Fibroblast of mammary gland (primary cell): ENCODE measurements at regions not wholly inside any gene's neighbourhood (a gene's known extent, or its start where the extent isn't known, plus 50 kb on each side); places are given as distances from the start of the nearest gene placed in this dataset.

ENCODE experiments used
- DNase-seq: peaks from one replicate; pipeline ENCODE4 v3.0.0-alpha.2; 2010; ENCODE audit warnings: low read depth
- H3K4me3 ChIP-seq: 2 replicates; pipeline ENCODE4 v1.5.1; 2011; ENCODE audit warnings: low read depth, mild to moderate bottlenecking, low read length, moderate library complexity; ENCODE audit not compliant: control insufficient read depth
- TF ChIP-seq, protein P1 (sequence below): conservative IDR thresholded peaks from 2 replicates; pipeline ENCODE4 v1.5.1; 2011; ENCODE audit warnings: low read depth, low read length, inconsistent platforms; ENCODE audit not compliant: control insufficient read depth, insufficient read depth

DNA sequence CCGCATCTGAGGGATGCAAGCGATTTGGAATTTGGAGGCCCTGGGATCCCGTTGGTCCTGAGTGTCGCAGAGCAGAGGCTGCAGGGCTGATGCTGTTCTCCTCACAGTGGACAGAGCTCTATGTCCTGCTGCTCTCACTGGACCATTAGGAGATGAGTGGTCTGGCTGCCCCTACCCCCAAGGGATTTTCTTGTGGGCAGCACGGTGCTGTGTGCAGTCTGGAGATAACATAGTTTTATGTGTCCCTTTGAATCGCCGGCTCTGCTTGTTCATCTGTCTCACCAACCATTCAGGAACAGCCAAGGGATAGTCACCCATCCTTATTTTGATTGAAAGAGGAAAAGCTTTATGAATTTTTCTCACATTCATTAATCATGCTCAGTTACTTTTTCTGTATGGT lies 49.9 kb downstream of the CHRM3 start:
- H3K4me3 ChIP-seq: no peak overlapping the region
- TF ChIP-seq, protein P1, sequence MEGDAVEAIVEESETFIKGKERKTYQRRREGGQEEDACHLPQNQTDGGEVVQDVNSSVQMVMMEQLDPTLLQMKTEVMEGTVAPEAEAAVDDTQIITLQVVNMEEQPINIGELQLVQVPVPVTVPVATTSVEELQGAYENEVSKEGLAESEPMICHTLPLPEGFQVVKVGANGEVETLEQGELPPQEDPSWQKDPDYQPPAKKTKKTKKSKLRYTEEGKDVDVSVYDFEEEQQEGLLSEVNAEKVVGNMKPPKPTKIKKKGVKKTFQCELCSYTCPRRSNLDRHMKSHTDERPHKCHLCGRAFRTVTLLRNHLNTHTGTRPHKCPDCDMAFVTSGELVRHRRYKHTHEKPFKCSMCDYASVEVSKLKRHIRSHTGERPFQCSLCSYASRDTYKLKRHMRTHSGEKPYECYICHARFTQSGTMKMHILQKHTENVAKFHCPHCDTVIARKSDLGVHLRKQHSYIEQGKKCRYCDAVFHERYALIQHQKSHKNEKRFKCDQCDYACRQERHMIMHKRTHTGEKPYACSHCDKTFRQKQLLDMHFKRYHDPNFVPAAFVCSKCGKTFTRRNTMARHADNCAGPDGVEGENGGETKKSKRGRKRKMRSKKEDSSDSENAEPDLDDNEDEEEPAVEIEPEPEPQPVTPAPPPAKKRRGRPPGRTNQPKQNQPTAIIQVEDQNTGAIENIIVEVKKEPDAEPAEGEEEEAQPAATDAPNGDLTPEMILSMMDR: no peak
- DNase-seq: no peak

DNA sequence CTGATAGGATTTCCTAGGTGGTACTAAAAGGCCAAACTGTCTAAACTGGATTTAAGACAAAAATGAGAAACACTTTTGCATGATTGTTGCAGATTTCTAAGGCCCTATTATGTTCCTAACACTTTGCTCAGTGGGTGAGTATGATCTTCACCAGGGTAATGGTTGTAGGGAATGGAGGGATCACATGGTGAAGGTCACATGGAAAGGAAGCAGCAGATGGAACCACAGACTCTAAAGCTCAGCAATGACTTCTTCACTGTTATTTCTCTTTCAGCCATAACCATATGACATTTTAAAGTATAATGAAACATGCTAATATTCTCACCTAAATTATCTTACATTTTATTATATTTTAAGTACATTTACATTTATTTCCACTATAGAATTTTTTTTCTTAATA lies 51.5 kb downstream of the CHRM3 start:
- no peak for DNase-seq
- TF ChIP-seq, protein P1: no peak
- no peak overlapping the region for H3K4me3 ChIP-seq

DNA sequence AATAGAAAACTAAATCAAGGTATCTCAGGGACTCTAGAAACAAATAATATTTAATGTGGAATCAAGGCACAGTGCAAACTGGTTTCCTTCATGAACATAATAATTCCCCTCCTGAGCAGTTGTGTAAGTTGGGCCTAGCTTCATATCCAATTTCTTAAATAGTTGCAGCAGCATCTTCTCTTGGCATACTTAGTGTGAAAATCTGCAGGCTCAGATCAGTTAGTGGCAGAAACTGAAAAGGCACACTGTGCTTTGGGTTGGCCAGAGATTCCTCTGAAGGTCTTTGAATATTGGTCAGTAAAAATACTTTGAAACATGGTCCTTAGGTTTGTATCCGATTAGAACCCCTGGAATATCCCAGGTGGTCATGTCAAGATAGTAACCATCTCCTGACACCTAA lies 52.5 kb downstream of the CHRM3 start:
- TF ChIP-seq, protein P1: no peak
- no peak for DNase-seq
- H3K4me3 ChIP-seq: no peak overlapping the region

DNA sequence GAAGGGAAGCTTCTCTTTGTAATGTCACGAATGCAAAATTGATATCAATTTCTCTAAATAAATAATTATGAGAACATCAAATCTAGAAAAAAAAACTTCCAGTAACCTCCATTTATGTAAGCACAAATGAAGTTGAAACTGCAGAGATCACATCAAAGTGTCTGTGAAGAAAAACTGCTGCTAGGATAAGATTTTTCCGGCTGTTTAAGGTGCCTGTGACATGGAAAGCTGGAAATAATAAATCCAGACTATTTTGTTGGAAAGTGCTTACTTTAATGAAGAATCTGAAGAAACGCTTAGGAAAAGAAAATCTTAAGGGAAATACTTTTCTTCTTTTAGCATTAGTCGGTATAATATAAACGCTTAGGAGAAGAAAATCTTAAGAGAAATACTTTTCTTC lies 57.0 kb downstream of the CHRM3 start:
- no peak overlapping the region for H3K4me3 ChIP-seq
- DNase-seq: no peak
- TF ChIP-seq, protein P1: no peak

DNA sequence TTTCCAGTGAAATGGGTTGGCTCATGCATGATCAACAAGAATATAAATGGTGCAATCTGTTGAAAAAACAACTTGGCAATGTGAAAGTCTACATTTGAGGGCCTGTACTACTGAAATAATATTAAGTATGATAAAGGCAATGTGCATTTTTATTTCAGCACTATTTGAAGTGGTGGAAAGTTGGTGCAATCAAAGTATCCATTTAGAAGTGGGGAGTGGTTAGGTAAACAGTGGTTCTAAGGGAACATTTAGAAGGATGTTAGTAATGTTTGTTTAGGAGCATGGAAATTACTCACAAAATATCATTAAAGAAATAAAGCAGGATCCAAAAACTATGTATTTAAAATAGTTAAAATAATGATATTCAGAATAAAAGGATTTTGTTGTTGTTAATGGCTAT lies 60.2 kb downstream of the CHRM3 start:
- TF ChIP-seq, protein P1: no peak
- H3K4me3 ChIP-seq: no peak overlapping the region
- DNase-seq: no peak

DNA sequence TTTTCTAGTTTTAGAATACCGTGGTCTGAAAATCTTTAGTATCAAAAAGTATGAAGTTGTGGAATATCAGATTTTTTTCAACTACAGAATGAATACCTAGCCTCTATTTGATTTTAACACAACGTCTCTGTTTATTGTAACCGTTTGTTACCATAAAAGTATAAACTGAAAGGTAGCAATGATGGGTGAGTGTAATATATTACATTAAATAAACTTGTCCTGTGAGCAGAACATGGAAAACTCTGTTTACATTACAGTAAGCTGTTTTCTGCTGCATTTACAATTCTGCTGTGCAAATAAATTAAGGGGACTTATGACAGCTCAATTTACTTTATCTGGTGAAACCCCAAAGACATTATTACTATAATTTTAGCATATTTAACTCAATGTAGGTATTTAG lies 62.5 kb downstream of the CHRM3 start:
- TF ChIP-seq, protein P1: no peak
- H3K4me3 ChIP-seq: no peak overlapping the region
- no peak for DNase-seq

DNA sequence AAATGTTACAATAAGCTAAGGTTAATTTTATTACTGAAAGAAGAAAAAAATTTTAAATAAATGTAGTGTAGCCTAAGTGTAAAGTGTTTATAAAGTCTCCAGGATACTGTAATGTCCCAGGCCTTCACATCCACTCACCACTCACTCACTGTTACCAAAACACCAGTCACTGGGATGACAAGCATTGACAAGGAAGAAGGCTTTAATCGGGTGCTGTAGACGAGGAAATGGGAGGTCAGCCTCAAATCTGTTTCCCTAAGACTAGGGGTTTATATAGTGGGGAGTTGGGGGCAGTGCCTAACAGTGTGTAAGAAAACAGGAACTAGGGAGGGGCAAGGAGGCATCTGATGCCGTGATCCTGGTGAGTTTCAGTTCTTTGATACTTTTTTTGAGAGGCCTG lies 69.4 kb downstream of the CHRM3 start:
- TF ChIP-seq, protein P1: no peak
- H3K4me3 ChIP-seq: no peak overlapping the region
- no peak for DNase-seq
